Memory B cell (primary cell): ENCODE measurements at regions not wholly inside any gene's neighbourhood (a gene's known extent, or its start where the extent isn't known, plus 50 kb on each side); places are given as distances from the start of the nearest gene placed in this dataset.

Experiments used
- ATAC-seq: fragments of 150-1000 bp; cut with Tn5 transposase; 2 replicates; pipeline ENCODE4 v1.10.0; 2021; ENCODE audit warnings: low read depth, mild to moderate bottlenecking, moderate library complexity
- DNase-seq, 2 donors: peaks; one replicate each; pipeline ENCODE4 v3.0.0; 2022; ENCODE audit warnings: low spot score in 2 of 2
- H3K27ac Mint-ChIP-seq: one replicate; pipeline ENCODE4 v1.8.0; 2022; ENCODE audit warnings: mild to moderate bottlenecking, moderate library complexity, mixed read lengths
- H3K27me3 Mint-ChIP-seq: one replicate; pipeline ENCODE4 v1.8.0; 2022; ENCODE audit warnings: mixed read lengths
- H3K36me3 Mint-ChIP-seq: one replicate; pipeline ENCODE4 v1.8.0; 2022; ENCODE audit warnings: mild to moderate bottlenecking, mixed read lengths
- H3K4me1 Mint-ChIP-seq: one replicate; pipeline ENCODE4 v1.8.0; 2022; ENCODE audit warnings: mixed read lengths
- H3K4me3 Mint-ChIP-seq: one replicate; pipeline ENCODE4 v1.8.0; 2022; ENCODE audit warnings: mild to moderate bottlenecking, moderate library complexity, mixed read lengths
- H3K9me3 Mint-ChIP-seq: one replicate; pipeline ENCODE4 v1.8.0; 2022; ENCODE audit warnings: mixed read lengths

DNA sequence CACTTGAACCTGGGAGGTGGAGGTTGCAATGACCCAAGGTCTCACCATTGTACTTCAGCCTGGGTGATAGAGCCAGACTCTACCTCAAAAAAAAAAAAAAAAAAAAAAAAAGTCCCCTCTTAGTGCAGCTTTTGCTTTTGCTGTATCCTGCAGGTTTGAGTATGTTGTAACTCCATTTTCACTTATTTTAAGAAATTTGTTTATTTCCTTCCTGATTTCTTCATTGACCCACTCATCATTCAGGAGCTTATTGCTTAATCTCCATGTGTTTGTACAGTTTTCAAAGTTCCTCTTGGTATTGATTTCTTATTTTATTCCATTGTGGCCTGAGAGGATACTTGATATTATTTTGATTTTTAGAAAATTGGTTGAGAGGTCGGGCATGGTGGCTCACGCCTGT is 50.9 kb upstream of the AK4 start:
- H3K4me3 Mint-ChIP-seq = no peak overlapping the region
- peaks cover 5% of the 10 kb centered on the region for H3K27me3 Mint-ChIP-seq
- DNase-seq = no peak
- no peak overlapping the region for H3K27ac Mint-ChIP-seq
- H3K4me1 Mint-ChIP-seq = no peaks in the 10 kb centered on the region
- H3K36me3 Mint-ChIP-seq = peaks cover 2% of the 10 kb centered on the region
- peaks cover 2% of the 10 kb centered on the region for H3K9me3 Mint-ChIP-seq
- ATAC-seq = no peak
